K562 (cell line): ENCODE measurements at regions not wholly inside any gene's neighbourhood (a gene's known extent, or its start where the extent isn't known, plus 50 kb on each side); places are given as distances from the start of the nearest gene placed in this dataset.

Experiments
- ATAC-seq: fragments of 200-7000 bp; cut with Tn5 transposase; 3 replicates; pipeline ENCODE4 v1.9.1; 2020; ENCODE audit warnings: moderate library complexity
- BruUV-seq: library from RNA; stranded (reverse); fragments of 400-500 nt; replicated peaks from 2 replicates; lab custom pipeline; 2021; lab: Mats Ljungman, UMichigan
- CTCF ChIA-PET: fragments of 300-600 bp; formaldehyde crosslinking; extraction: SDS; loops from one replicate; lab custom pipeline; 2021; ENCODE audit warnings: low intra/inter-chr PET ratio; lab: Yijun Ruan, JAX
- POLR2A ChIA-PET: fragments of 300-600, 350-650 bp; sonication (Branson Sonifier 250); formaldehyde crosslinking; extraction: SDS; loops from one replicate; lab custom pipeline; 2021; ENCODE audit warnings: antibody characterized with exemption, inconsistent platforms; lab: Yijun Ruan, JAX
- DNase-seq, 4 experiments: peaks; one replicate each; pipeline versions ENCODE4 v3.0.0 to v3.0.0-alpha.2; 2011 to 2018; ENCODE audit warnings: low spot score in 3 of 4, mixed read lengths in 3 of 4; ENCODE audit errors: extremely low read depth in 1 of 4
- FAIRE-seq: peaks from 2 replicates; lab custom pipeline; 2011; peaks lifted over from hg19 to GRCh38; lab: Jason Lieb, UNC
- H2AFZ ChIP-seq: 2 replicates; pipeline ENCODE4 v1.6.0; 2011; ENCODE audit warnings: low read depth, low read length, control low read depth, inconsistent platforms
- H3K27ac ChIP-seq: fragments of 200-600 bp; 3 replicates; pipeline ENCODE4 v1.8.0; 2011; ENCODE audit warnings: low read depth, mild to moderate bottlenecking, control low read depth, inconsistent platforms, low read length, moderate library complexity, mixed read lengths; ENCODE audit errors: extremely low read depth
- H3K27me3 ChIP-seq, 2 experiments: fragments of 300-600 bp in 1 of 2; 2 replicates in 1 of 2; 3 replicates in 1 of 2; pipeline versions ENCODE4 v1.6.0 to v1.8.0; 2011; ENCODE audit warnings: inconsistent platforms in 2 of 2, low read length in 2 of 2, mild to moderate bottlenecking in 1 of 2, mixed read lengths in 1 of 2, moderate library complexity in 1 of 2; ENCODE audit not compliant: control insufficient read depth in 2 of 2, insufficient read depth in 2 of 2
- H3K36me3 ChIP-seq: fragments of 300-600 bp; 3 replicates; pipeline ENCODE4 v1.8.0; 2011; ENCODE audit warnings: mild to moderate bottlenecking, low read length, inconsistent platforms; ENCODE audit not compliant: control insufficient read depth, insufficient read depth
- H3K4me1 ChIP-seq, 2 experiments: fragments of 200-600 bp in 1 of 2; replicated peaks in 1 of 2; 2 replicates in 1 of 2; 3 replicates in 1 of 2; pipeline versions ENCODE4 v1.5.1 to v1.8.0; 2011; ENCODE audit warnings: inconsistent platforms in 2 of 2, low read length in 2 of 2, mild to moderate bottlenecking in 1 of 2, mixed read lengths in 1 of 2, moderate library complexity in 1 of 2; ENCODE audit not compliant: control insufficient read depth in 2 of 2, insufficient read depth in 2 of 2
- H3K4me2 ChIP-seq: 2 replicates; pipeline ENCODE4 v1.6.1; 2011; ENCODE audit warnings: low read length, control low read depth, inconsistent platforms, mixed read lengths; ENCODE audit not compliant: insufficient read depth
- H3K4me3 ChIP-seq: fragments of 200-600 bp; sonication (generic), shearing (Covaris generic); 2 replicates; pipeline ENCODE4 v1.5.1; 2016; ENCODE audit warnings: control low read depth, inconsistent platforms
- H3K79me2 ChIP-seq: fragments of 200-600 bp; 3 replicates; pipeline ENCODE4 v1.8.0; 2011; ENCODE audit warnings: low read length, inconsistent platforms; ENCODE audit not compliant: control insufficient read depth, insufficient read depth
- H3K9ac ChIP-seq, 2 experiments: 2 replicates each; pipeline versions ENCODE4 v1.6.0 to v1.6.1; 2011; ENCODE audit warnings: low read depth in 2 of 2, low read length in 2 of 2, control low read depth in 1 of 2, inconsistent platforms in 1 of 2, mild to moderate bottlenecking in 1 of 2, mixed read lengths in 1 of 2; ENCODE audit not compliant: insufficient read depth in 1 of 2
- H3K9me1 ChIP-seq: one replicate; pipeline ENCODE4 v1.6.0; 2011; ENCODE audit warnings: inconsistent platforms, mild to moderate bottlenecking, low read length, moderate library complexity; ENCODE audit not compliant: control insufficient read depth, insufficient read depth
- H3K9me3 ChIP-seq: replicated peaks from 2 replicates; pipeline ENCODE4 v1.5.1; 2011; ENCODE audit warnings: low read depth, low read length, inconsistent platforms; ENCODE audit not compliant: control insufficient read depth, insufficient read depth
- H4K20me1 ChIP-seq: replicated peaks from 2 replicates; pipeline ENCODE4 v1.6.1; 2011; ENCODE audit warnings: low read length, inconsistent platforms, mixed read lengths; ENCODE audit not compliant: control insufficient read depth, insufficient read depth
- CHD2 ChIP-seq: IDR thresholded peaks from 2 replicates; pipeline ENCODE4 v1.6.1; 2011; ENCODE audit warnings: low read depth, low read length
- ELF1 ChIP-seq: fragments of 200-800 bp; sonication (Bioruptor generic); IDR thresholded peaks from 2 replicates; pipeline ENCODE4 v1.6.1; 2016; ENCODE audit warnings: missing genetic modification characterization, missing compliant biosample characterization
- FOSL1 ChIP-seq: fragments of 200-800 bp; sonication (Bioruptor generic); conservative IDR thresholded peaks from 2 replicates; pipeline ENCODE4 v1.6.1; 2016; ENCODE audit warnings: missing genetic modification characterization, missing compliant biosample characterization
- LARP7 ChIP-seq: fragments of 450-650 bp; IDR thresholded peaks from 2 replicates; pipeline ENCODE4 v1.6.1; 2016
- MBD1 ChIP-seq: fragments of 250-450 bp; sonication (Bioruptor Pico); IDR thresholded peaks from 2 replicates; pipeline ENCODE4 v1.8.0; 2022; ENCODE audit warnings: inconsistent platforms
- MXI1 ChIP-seq: IDR thresholded peaks from 2 replicates; pipeline ENCODE4 v1.6.1; 2011; ENCODE audit warnings: low read depth, mild to moderate bottlenecking, improper control_type of control experiment, low read length
- RREB1 ChIP-seq: fragments of 250-450 bp; sonication (Bioruptor Pico); IDR thresholded peaks from 2 replicates; pipeline ENCODE4 v1.4.0; 2020
- ZNF174 ChIP-seq: fragments of 250-450 bp; sonication (Bioruptor Pico); IDR thresholded peaks from 2 replicates; pipeline ENCODE4 v1.4.0; 2020; ENCODE audit warnings: mild to moderate bottlenecking
- ZNF431 ChIP-seq: sonication (generic); formaldehyde crosslinking; IDR thresholded peaks from 2 replicates; pipeline ENCODE4 v1.8.0; 2022; ENCODE audit warnings: mild to moderate bottlenecking, missing genetic modification reagents
- WGBS: fragments of 100-300 bp; shearing (Covaris generic); methylation state at CpG from one replicate; pipeline ENCODE4 v1.1.6; 2016; ENCODE audit warnings: low coverage, mixed read lengths; ENCODE audit not compliant: insufficient coverage; ENCODE audit errors: missing lambda C conversion rate; 5-methylcytosine and 5-hydroxymethylcytosine counted together
- in situ Hi-C: fragments of 300-500 bp; cut with MboI; formaldehyde crosslinking; loops from 4 replicates; pipeline ENCODE4 v1.15.0; 2018; ENCODE audit warnings: inconsistent platforms, mixed read lengths
- intact Hi-C: fragments of 100-400 bp; cut with micrococcal nuclease; formaldehyde crosslinking; loops from 2 replicates; pipeline ENCODE4 v1.14.2; 2022

- Histone ChIP-seq H3K27ac (no peak overlapping the region), H3K27me3 (peaks cover 12 to 42% of the 10 kb centered on the region in 2 experiments; a peak in 4 of 5 replicates), H3K9ac (no peak overlapping the region), H3K9me1 (no peaks in the 10 kb centered on the region), H3K4me1 (no peaks in the 10 kb centered on the region), H3K4me2 (no peak overlapping the region), H4K20me1 (0 out of 2 replicates have a peak, but pooled peaks cover 4% of the 10 kb centered on the region), H2AFZ (no peak overlapping the region), H3K79me2 (no peaks in the 10 kb centered on the region), H3K9me3 (no peaks in the 10 kb centered on the region), H3K4me3 (no peak overlapping the region), H3K36me3 (no peaks in the 10 kb centered on the region)
- in situ Hi-C loops (no loop called here), intact Hi-C loops (no loop called here)
- 0% methylated on average over 5 of the region's 5 CpGs for WGBS
- no TSS peak for BruUV-seq
- CTCF ChIA-PET, result no interaction called here
- DNase-seq (no peak), FAIRE-seq (no peak), ATAC-seq (no peak)
- POLR2A ChIA-PET, result no interaction called here
- TF ChIP-seq ELF1 (tag), result no peak
- no peak for TF ChIP-seq ZNF174 (CRISPR knock-in tag)
- TF ChIP-seq CHD2, result no peak
- TF ChIP-seq ZNF431 (CRISPR knock-in tag), result no peak
- TF ChIP-seq MXI1, result no peak
- no peak for TF ChIP-seq FOSL1 (tag)
- TF ChIP-seq MBD1 (CRISPR knock-in tag), result no peak
- TF ChIP-seq LARP7, result no peak
- no peak for TF ChIP-seq RREB1 (CRISPR knock-in tag)
Measured at GRCh38 chr17:79241616-79242015, 167.0 kb downstream of the ENGASE start.
